Spinal cord (tissue), 9 donors: ENCODE measurements at regions not wholly inside any gene's neighbourhood (a gene's known extent, or its start where the extent isn't known, plus 50 kb on each side); places are given as distances from the start of the nearest gene placed in this dataset.

Source experiments
- DNase-seq, 6 donors: peaks; one replicate each; pipeline versions ENCODE4 v3.0.0 to v3.0.0-alpha.2; 2013 to 2015; ENCODE audit warnings: low spot score in 6 of 6, low read depth in 4 of 6
- H3K27ac ChIP-seq: one replicate; pipeline ENCODE4 v1.5.1; 2013; ENCODE audit warnings: low read depth, low read length, control low read depth
- H3K27me3 ChIP-seq: one replicate; pipeline ENCODE4 v1.6.1; 2013; ENCODE audit warnings: low read length; ENCODE audit not compliant: control insufficient read depth, insufficient read depth
- H3K36me3 ChIP-seq: one replicate; pipeline ENCODE4 v1.6.1; 2013; ENCODE audit warnings: low read length; ENCODE audit not compliant: control insufficient read depth, insufficient read depth
- H3K4me1 ChIP-seq: one replicate; pipeline ENCODE4 v1.6.1; 2013; ENCODE audit warnings: low read length; ENCODE audit not compliant: control insufficient read depth, insufficient read depth
- H3K4me3 ChIP-seq: one replicate; pipeline ENCODE4 v1.5.1; 2013; ENCODE audit warnings: low read depth, low read length, control low read depth
- H3K9me3 ChIP-seq: one replicate; pipeline ENCODE4 v1.6.1; 2013; ENCODE audit warnings: low read length; ENCODE audit not compliant: control insufficient read depth, insufficient read depth
- WGBS: methylation state at CpG from one replicate; pipeline ENCODE4 v1.1.5; 2013; ENCODE audit warnings: missing lambda C conversion rate; ENCODE audit not compliant: insufficient coverage; 5-methylcytosine and 5-hydroxymethylcytosine counted together
- donor health status: healthy.

GRCh38 chr6:12379181-12379580, 89.0 kb downstream of the EDN1 start:
- no peak overlapping the region for H3K27ac ChIP-seq
- no peaks in the 10 kb centered on the region for H3K36me3 ChIP-seq
- H3K27me3 ChIP-seq, result no peaks in the 10 kb centered on the region
- H3K9me3 ChIP-seq, result peaks cover 1% of the 10 kb centered on the region
- no peak for DNase-seq
- H3K4me3 ChIP-seq, result no peak overlapping the region
- no peaks in the 10 kb centered on the region for H3K4me1 ChIP-seq
- no CpG with 5 or more reads among the region's 1 CpG for WGBS

- no peak overlapping the region for H3K4me3 ChIP-seq
- DNase-seq, result no peak
- H3K9me3 ChIP-seq, result peaks cover 1% of the 10 kb centered on the region
- no peaks in the 10 kb centered on the region for H3K36me3 ChIP-seq
- no peaks in the 10 kb centered on the region for H3K27me3 ChIP-seq
- no peaks in the 10 kb centered on the region for H3K4me1 ChIP-seq
- no peak overlapping the region for H3K27ac ChIP-seq
These were observed 91.4 kb downstream of the EDN1 start for GRCh38 chr6:12381587-12381986.

GRCh38 chr6:12383448-12383847, 93.3 kb downstream of the EDN1 start:
- 94% methylated on average over 3 of the region's 3 CpGs for WGBS
- no peaks in the 10 kb centered on the region for H3K27me3 ChIP-seq
- H3K4me3 ChIP-seq, result no peak overlapping the region
- H3K36me3 ChIP-seq, result no peaks in the 10 kb centered on the region
- H3K27ac ChIP-seq, result no peak overlapping the region
- peaks cover 1% of the 10 kb centered on the region for H3K9me3 ChIP-seq
- no peak for DNase-seq
- no peaks in the 10 kb centered on the region for H3K4me1 ChIP-seq

GRCh38 chr6:12384357-12384912, 94.3 kb downstream of the EDN1 start:
- peaks cover 1% of the 10 kb centered on the region for H3K9me3 ChIP-seq
- no peak overlapping the region for H3K27ac ChIP-seq
- DNase-seq, result no peak
- no peaks in the 10 kb centered on the region for H3K4me1 ChIP-seq
- no peaks in the 10 kb centered on the region for H3K27me3 ChIP-seq
- H3K4me3 ChIP-seq, result no peak overlapping the region
- no CpG with 5 or more reads among the region's 2 CpGs for WGBS
- H3K36me3 ChIP-seq, result no peaks in the 10 kb centered on the region

- Histone ChIP-seq H3K4me1 (no peaks in the 10 kb centered on the region), H3K4me3 (no peak overlapping the region), H3K36me3 (no peaks in the 10 kb centered on the region), H3K27me3 (no peaks in the 10 kb centered on the region), H3K27ac (no peak overlapping the region), H3K9me3 (peaks cover 1% of the 10 kb centered on the region)
- WGBS, result 86% methylated on average over 1 of the region's 3 CpGs
- no peak for DNase-seq
These were observed 95.2 kb downstream of the EDN1 start for GRCh38 chr6:12385316-12385715.

- Histone ChIP-seq H3K4me1 (no peaks in the 10 kb centered on the region), H3K27ac (no peak overlapping the region), H3K36me3 (no peaks in the 10 kb centered on the region), H3K4me3 (no peak overlapping the region), H3K27me3 (no peaks in the 10 kb centered on the region), H3K9me3 (no peaks in the 10 kb centered on the region)
- DNase-seq, result no peak
- WGBS, result 89% methylated on average over 5 of the region's 5 CpGs
These were observed 96.7 kb downstream of the EDN1 start for GRCh38 chr6:12386816-12387215.

- H3K9me3 ChIP-seq, result no peaks in the 10 kb centered on the region
- H3K4me3 ChIP-seq, result no peak overlapping the region
- no peak for DNase-seq
- WGBS, result 100% methylated on average over 1 of the region's 3 CpGs
- H3K27ac ChIP-seq, result no peak overlapping the region
- H3K4me1 ChIP-seq, result no peaks in the 10 kb centered on the region
- no peaks in the 10 kb centered on the region for H3K36me3 ChIP-seq
- H3K27me3 ChIP-seq, result no peaks in the 10 kb centered on the region
These were observed 101.3 kb downstream of the EDN1 start for GRCh38 chr6:12391472-12391871.

- no peaks in the 10 kb centered on the region for H3K4me1 ChIP-seq
- H3K36me3 ChIP-seq, result no peaks in the 10 kb centered on the region
- H3K4me3 ChIP-seq, result no peak overlapping the region
- H3K27me3 ChIP-seq, result no peaks in the 10 kb centered on the region
- peak in 1 of 6 donors; percentile 25 for DNase-seq
- WGBS, result 55% methylated on average over 4 of the region's 6 CpGs
- H3K27ac ChIP-seq, result no peak overlapping the region
- H3K9me3 ChIP-seq, result no peaks in the 10 kb centered on the region
These were observed 102.3 kb downstream of the EDN1 start for GRCh38 chr6:12392490-12392889.

GRCh38 chr6:12393100-12393499, 102.9 kb downstream of the EDN1 start:
- H3K27me3 ChIP-seq, result no peaks in the 10 kb centered on the region
- no peak overlapping the region for H3K27ac ChIP-seq
- no peaks in the 10 kb centered on the region for H3K4me1 ChIP-seq
- H3K36me3 ChIP-seq, result no peaks in the 10 kb centered on the region
- no peak overlapping the region for H3K4me3 ChIP-seq
- no peak for DNase-seq
- no peaks in the 10 kb centered on the region for H3K9me3 ChIP-seq
- WGBS, result no CpG with 5 or more reads among the region's 1 CpG

- Histone ChIP-seq H3K4me3 (no peak overlapping the region), H3K36me3 (no peaks in the 10 kb centered on the region), H3K9me3 (no peaks in the 10 kb centered on the region), H3K4me1 (no peaks in the 10 kb centered on the region), H3K27ac (no peak overlapping the region), H3K27me3 (no peaks in the 10 kb centered on the region)
- no peak for DNase-seq
- WGBS, result 100% methylated on average over 2 of the region's 3 CpGs
These were observed 104.0 kb downstream of the EDN1 start for GRCh38 chr6:12394170-12394569.
